OCI-LY3 (cell line): ENCODE measurements at regions not wholly inside any gene's neighbourhood (a gene's known extent, or its start where the extent isn't known, plus 50 kb on each side); places are given as distances from the start of the nearest gene placed in this dataset.
A peak's percentile ranks its signal among the peaks of the same experiment; 100 is the strongest.

Experiments used
- H2AFZ ChIP-seq: fragments of 200-600, 300-600 bp; shearing (Covaris generic); 2 replicates; pipeline ENCODE4 v1.6.0; 2014; ENCODE audit warnings: antibody characterized with exemption, low read depth, low read length
- H3K27ac ChIP-seq: fragments of 200-600, 300-600 bp; sonication (generic); 2 replicates; pipeline ENCODE4 v1.5.1; 2014; ENCODE audit warnings: mild to moderate bottlenecking, low read length, moderate library complexity, mixed read lengths
- H3K27me3 ChIP-seq: fragments of 200-600, 300-600 bp; sonication (generic); 2 replicates; pipeline ENCODE4 v1.6.1; 2014; ENCODE audit warnings: low read depth, low read length, mixed read lengths
- H3K36me3 ChIP-seq: fragments of 200-600, 300-600 bp; sonication (generic); replicated peaks from 2 replicates; pipeline ENCODE3; 2014; ENCODE audit warnings: low read depth, low read length, mixed read lengths
- H3K4me1 ChIP-seq: fragments of 300-600, 200-600 bp; sonication (generic); 2 replicates; pipeline ENCODE4 v1.6.1; 2014; ENCODE audit warnings: low read length, mixed read lengths
- H3K4me2 ChIP-seq: fragments of 200-600, 300-600 bp; sonication (generic); 2 replicates; pipeline ENCODE4 v1.6.1; 2014; ENCODE audit warnings: low read length, mixed read lengths
- H3K4me3 ChIP-seq: fragments of 300-600, 200-600 bp; sonication (generic); 2 replicates; pipeline ENCODE4 v1.5.1; 2014; ENCODE audit warnings: antibody characterized with exemption, mild to moderate bottlenecking, low read length, moderate library complexity
- H3K79me2 ChIP-seq: fragments of 300-600, 200-600 bp; shearing (Covaris generic); 2 replicates; pipeline ENCODE4 v1.6.1; 2014; ENCODE audit warnings: mild to moderate bottlenecking, low read length, mixed read lengths
- H3K9ac ChIP-seq: fragments of 300-600, 200-600 bp; shearing (Covaris generic); 2 replicates; pipeline ENCODE4 v1.6.0; 2014; ENCODE audit warnings: mild to moderate bottlenecking, low read length, moderate library complexity
- H3K9me3 ChIP-seq: fragments of 200-600, 300-600 bp; shearing (Covaris generic); 2 replicates; pipeline ENCODE4 v1.6.1; 2014; ENCODE audit warnings: low read length, mixed read lengths; ENCODE audit not compliant: insufficient read depth
- H4K20me1 ChIP-seq: fragments of 200-600, 300-600 bp; sonication (generic); 2 replicates; pipeline ENCODE4 v1.6.1; 2016; ENCODE audit warnings: low read length, mixed read lengths; ENCODE audit not compliant: insufficient read depth
- EZH2phosphoT487 ChIP-seq: fragments of 200-600 bp; shearing (Covaris generic); IDR thresholded peaks from 2 replicates; pipeline ENCODE4 v1.6.1; 2018; ENCODE audit warnings: antibody characterized with exemption, mixed run types, low read depth
- TF ChIP-seq, protein P1 (sequence below): fragments of 200-600, 300-600 bp; sonication (generic); IDR thresholded peaks from 2 replicates; pipeline ENCODE4 v1.5.1; 2014; ENCODE audit warnings: antibody characterized with exemption, low read length, low read depth

DNA sequence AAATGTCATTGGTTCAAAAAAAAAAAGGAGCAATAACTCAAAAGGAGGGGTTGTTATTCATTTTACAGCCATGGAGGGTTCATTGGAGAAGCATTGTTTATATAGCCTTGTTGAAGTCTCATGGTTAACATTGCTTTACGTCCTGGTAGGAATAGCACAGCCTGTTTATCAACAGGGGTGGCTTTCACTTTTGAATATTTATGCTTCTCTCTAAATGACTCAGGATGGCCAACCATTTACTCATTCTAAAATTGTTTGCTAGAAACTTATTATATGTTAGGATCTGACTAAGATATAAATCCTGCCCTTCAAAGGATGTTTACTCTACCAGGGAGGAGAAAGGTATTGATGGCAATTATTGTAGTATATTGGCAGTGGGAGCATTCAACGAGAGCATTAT, 534.1 kb upstream of the GALNTL6 start:
- H4K20me1 ChIP-seq = no peaks in the 10 kb centered on the region
- no peak overlapping the region for H3K4me3 ChIP-seq
- H3K4me1 ChIP-seq = no peaks in the 10 kb centered on the region
- H3K9ac ChIP-seq = no peak overlapping the region
- no peaks in the 10 kb centered on the region for H3K79me2 ChIP-seq
- TF ChIP-seq EZH2phosphoT487 = no peak
- TF ChIP-seq, protein P1, sequence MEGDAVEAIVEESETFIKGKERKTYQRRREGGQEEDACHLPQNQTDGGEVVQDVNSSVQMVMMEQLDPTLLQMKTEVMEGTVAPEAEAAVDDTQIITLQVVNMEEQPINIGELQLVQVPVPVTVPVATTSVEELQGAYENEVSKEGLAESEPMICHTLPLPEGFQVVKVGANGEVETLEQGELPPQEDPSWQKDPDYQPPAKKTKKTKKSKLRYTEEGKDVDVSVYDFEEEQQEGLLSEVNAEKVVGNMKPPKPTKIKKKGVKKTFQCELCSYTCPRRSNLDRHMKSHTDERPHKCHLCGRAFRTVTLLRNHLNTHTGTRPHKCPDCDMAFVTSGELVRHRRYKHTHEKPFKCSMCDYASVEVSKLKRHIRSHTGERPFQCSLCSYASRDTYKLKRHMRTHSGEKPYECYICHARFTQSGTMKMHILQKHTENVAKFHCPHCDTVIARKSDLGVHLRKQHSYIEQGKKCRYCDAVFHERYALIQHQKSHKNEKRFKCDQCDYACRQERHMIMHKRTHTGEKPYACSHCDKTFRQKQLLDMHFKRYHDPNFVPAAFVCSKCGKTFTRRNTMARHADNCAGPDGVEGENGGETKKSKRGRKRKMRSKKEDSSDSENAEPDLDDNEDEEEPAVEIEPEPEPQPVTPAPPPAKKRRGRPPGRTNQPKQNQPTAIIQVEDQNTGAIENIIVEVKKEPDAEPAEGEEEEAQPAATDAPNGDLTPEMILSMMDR = no peak
- no peaks in the 10 kb centered on the region for H3K36me3 ChIP-seq
- H2AFZ ChIP-seq = no peak overlapping the region
- H3K9me3 ChIP-seq = no peaks in the 10 kb centered on the region
- H3K27me3 ChIP-seq = no peaks in the 10 kb centered on the region
- H3K4me2 ChIP-seq = no peak overlapping the region
- no peak overlapping the region for H3K27ac ChIP-seq

DNA sequence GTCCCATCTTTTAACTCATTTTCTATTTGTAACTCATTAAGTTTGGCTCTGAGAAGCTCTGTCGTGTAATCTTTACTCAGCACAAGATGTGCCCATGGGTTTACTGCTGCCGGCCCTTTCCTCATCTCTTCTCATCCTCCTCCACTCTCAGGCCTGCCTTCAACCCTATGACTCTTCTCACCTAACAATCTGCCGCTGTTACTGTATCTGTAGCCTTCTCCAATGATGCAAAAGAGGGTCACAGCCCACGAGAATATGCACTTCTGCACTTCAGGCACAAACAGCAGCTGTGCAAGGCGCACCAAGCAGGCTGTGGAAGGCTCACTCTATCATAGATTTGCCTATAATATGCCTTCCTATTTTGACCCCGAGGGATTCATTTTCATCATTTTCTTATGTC, 546.5 kb upstream of the GALNTL6 start:
- Histone ChIP-seq H3K4me3 (no peak overlapping the region), H3K9me3 (no peaks in the 10 kb centered on the region), H3K79me2 (no peaks in the 10 kb centered on the region), H3K4me2 (no peak overlapping the region), H3K9ac (no peak overlapping the region), H3K36me3 (no peaks in the 10 kb centered on the region), H4K20me1 (no peaks in the 10 kb centered on the region), H2AFZ (0 out of 2 replicates have a peak overlapping the region, but pooled peaks have one; percentile 54), H3K4me1 (no peaks in the 10 kb centered on the region), H3K27ac (no peak overlapping the region), H3K27me3 (no peaks in the 10 kb centered on the region)
- TF ChIP-seq, protein P1 = no peak
- no peak for TF ChIP-seq EZH2phosphoT487

- Histone ChIP-seq H3K36me3 (no peaks in the 10 kb centered on the region), H3K4me1 (no peaks in the 10 kb centered on the region), H3K4me3 (no peak overlapping the region), H4K20me1 (no peaks in the 10 kb centered on the region), H3K27ac (no peak overlapping the region), H3K9ac (no peak overlapping the region), H3K27me3 (no peaks in the 10 kb centered on the region), H3K4me2 (no peak overlapping the region), H2AFZ (no peak overlapping the region), H3K9me3 (no peaks in the 10 kb centered on the region), H3K79me2 (no peaks in the 10 kb centered on the region)
- TF ChIP-seq, protein P1 = no peak
- no peak for TF ChIP-seq EZH2phosphoT487
These were observed 547.9 kb upstream of the GALNTL6 start for GRCh38 chr4:171265190-171265818.

- no peak overlapping the region for H2AFZ ChIP-seq
- no peak overlapping the region for H3K27ac ChIP-seq
- no peaks in the 10 kb centered on the region for H3K27me3 ChIP-seq
- H3K4me3 ChIP-seq = no peak overlapping the region
- no peaks in the 10 kb centered on the region for H3K4me1 ChIP-seq
- H3K4me2 ChIP-seq = no peak overlapping the region
- H4K20me1 ChIP-seq = no peaks in the 10 kb centered on the region
- TF ChIP-seq, protein P1 = no peak
- no peak for TF ChIP-seq EZH2phosphoT487
- H3K36me3 ChIP-seq = no peaks in the 10 kb centered on the region
- no peak overlapping the region for H3K9ac ChIP-seq
- no peaks in the 10 kb centered on the region for H3K79me2 ChIP-seq
- no peaks in the 10 kb centered on the region for H3K9me3 ChIP-seq
These were observed 557.0 kb upstream of the GALNTL6 start for GRCh38 chr4:171256223-171256622.
